HFFc6 (cell line): ENCODE measurements at regions not wholly inside any gene's neighbourhood (a gene's known extent, or its start where the extent isn't known, plus 50 kb on each side); places are given as distances from the start of the nearest gene placed in this dataset.

Experiments
- DNase-seq: peaks from one replicate; pipeline ENCODE4 v3.0.0-alpha.2; 2018
- H3K27ac Mint-ChIP-seq: 2 replicates; pipeline ENCODE4 v1.8.0; 2020; ENCODE audit warnings: mild to moderate bottlenecking, mixed read lengths
- H3K27me3 Mint-ChIP-seq: 2 replicates; pipeline ENCODE4 v1.8.0; 2021; ENCODE audit warnings: mild to moderate bottlenecking, moderate library complexity, mixed read lengths; ENCODE audit not compliant: insufficient read depth
- H3K36me3 Mint-ChIP-seq: 2 replicates; pipeline ENCODE4 v1.8.0; 2021; ENCODE audit warnings: low read depth, mixed read lengths
- H3K4me1 Mint-ChIP-seq: 2 replicates; pipeline ENCODE4 v1.8.0; 2020; ENCODE audit warnings: low read depth, mixed read lengths
- H3K4me3 Mint-ChIP-seq: 2 replicates; pipeline ENCODE4 v1.8.0; 2020; ENCODE audit warnings: mild to moderate bottlenecking, moderate library complexity, mixed read lengths
- H3K9me3 Mint-ChIP-seq: 2 replicates; pipeline ENCODE4 v1.8.0; 2020; ENCODE audit warnings: mild to moderate bottlenecking, mixed read lengths
- TF ChIP-seq, protein P1 (sequence below): fragments of 200-600 bp; sonication (generic); IDR thresholded peaks from 2 replicates; pipeline ENCODE4 v1.5.0; 2021; ENCODE audit warnings: antibody characterized with exemption, mild to moderate bottlenecking

DNA sequence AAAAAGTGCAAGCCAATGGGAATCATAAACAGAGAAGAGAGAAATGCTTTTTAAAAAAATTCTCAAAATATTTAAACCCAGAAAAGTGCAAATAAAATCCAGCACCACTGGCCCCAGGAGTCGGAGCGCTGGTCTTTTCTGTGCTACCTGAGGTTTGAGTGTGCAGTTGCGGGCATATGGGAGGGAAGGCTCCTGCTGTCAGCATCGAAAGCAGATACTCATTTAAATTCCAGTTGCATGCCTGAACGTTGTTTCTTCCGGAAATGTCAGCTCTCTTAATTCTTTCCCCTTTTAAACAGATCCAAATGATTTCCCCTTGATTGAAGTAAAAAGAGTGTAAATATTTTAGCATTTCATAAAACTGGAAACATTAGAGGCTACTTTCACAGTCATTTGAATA is 240.5 kb upstream of the GPR26 start:
- Mint-ChIP-seq H3K27ac (no peak overlapping the region), H3K4me3 (no peak overlapping the region), H3K27me3 (peaks cover 4% of the 10 kb centered on the region; the same call in 1 of the 2 replicates), H3K9me3 (peaks cover 64% of the 10 kb centered on the region), H3K36me3 (0 out of 2 replicates have a peak, but pooled peaks cover 4% of the 10 kb centered on the region), H3K4me1 (no peaks in the 10 kb centered on the region)
- TF ChIP-seq, protein P1, sequence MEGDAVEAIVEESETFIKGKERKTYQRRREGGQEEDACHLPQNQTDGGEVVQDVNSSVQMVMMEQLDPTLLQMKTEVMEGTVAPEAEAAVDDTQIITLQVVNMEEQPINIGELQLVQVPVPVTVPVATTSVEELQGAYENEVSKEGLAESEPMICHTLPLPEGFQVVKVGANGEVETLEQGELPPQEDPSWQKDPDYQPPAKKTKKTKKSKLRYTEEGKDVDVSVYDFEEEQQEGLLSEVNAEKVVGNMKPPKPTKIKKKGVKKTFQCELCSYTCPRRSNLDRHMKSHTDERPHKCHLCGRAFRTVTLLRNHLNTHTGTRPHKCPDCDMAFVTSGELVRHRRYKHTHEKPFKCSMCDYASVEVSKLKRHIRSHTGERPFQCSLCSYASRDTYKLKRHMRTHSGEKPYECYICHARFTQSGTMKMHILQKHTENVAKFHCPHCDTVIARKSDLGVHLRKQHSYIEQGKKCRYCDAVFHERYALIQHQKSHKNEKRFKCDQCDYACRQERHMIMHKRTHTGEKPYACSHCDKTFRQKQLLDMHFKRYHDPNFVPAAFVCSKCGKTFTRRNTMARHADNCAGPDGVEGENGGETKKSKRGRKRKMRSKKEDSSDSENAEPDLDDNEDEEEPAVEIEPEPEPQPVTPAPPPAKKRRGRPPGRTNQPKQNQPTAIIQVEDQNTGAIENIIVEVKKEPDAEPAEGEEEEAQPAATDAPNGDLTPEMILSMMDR = no peak
- no peak for DNase-seq

DNA sequence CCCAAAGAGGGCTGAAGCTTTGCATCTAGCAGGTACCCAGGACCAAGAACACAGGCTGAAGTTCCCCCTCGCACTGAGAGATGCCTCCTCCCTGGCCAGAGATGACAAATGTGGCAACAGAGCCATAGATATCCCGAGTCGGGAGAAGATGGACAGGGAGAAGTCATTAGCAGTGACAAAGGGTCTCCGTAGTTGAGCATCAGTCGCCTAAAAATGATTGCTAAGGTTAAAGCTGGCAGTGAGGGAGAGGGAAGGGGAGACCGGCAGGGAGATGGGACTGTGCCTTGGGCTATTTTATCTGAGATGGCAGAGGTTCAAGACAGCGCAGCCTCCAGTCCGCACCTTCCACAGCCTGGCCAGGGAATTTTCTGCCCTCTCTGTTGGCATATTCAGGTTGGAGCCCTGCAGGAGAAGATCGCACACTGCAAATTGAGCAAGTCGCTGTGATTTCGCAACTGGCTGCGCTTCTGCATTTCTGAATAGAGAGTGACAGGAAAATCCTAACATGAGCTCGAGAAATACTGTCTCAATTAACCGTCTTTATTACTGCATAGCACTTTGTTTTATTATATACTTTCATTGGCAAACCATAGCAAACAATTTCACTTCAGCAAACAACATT is 238.9 kb upstream of the GPR26 start:
- Mint-ChIP-seq H3K36me3 (0 out of 2 replicates have a peak, but pooled peaks cover 4% of the 10 kb centered on the region), H3K4me3 (no peak overlapping the region), H3K27me3 (peaks cover 4% of the 10 kb centered on the region; the same call in 1 of the 2 replicates), H3K9me3 (peaks cover 57% of the 10 kb centered on the region), H3K27ac (no peak overlapping the region), H3K4me1 (no peaks in the 10 kb centered on the region)
- DNase-seq = no peak
- TF ChIP-seq, protein P1 = no peak

- Mint-ChIP-seq H3K4me1 (no peaks in the 10 kb centered on the region), H3K27ac (no peak overlapping the region), H3K36me3 (peaks cover 8% of the 10 kb centered on the region; the same call in 1 of the 2 replicates), H3K9me3 (peaks cover 50% of the 10 kb centered on the region), H3K27me3 (peaks cover 4% of the 10 kb centered on the region; the same call in 1 of the 2 replicates), H3K4me3 (no peak overlapping the region)
- no peak for DNase-seq
- TF ChIP-seq, protein P1 = no peak
Observed at GRCh38 chr10:123428391-123428790, 237.8 kb upstream of the GPR26 start.

GRCh38 chr10:123429706-123430221 is 236.4 kb upstream of the GPR26 start:
- Mint-ChIP-seq H3K27me3 (peaks cover 4% of the 10 kb centered on the region; the same call in 1 of the 2 replicates), H3K9me3 (peaks cover 51% of the 10 kb centered on the region), H3K4me3 (no peak overlapping the region), H3K36me3 (peaks cover 9% of the 10 kb centered on the region; the same call in 1 of the 2 replicates), H3K27ac (no peak overlapping the region), H3K4me1 (no peaks in the 10 kb centered on the region)
- no peak for DNase-seq
- TF ChIP-seq, protein P1 = no peak

GRCh38 chr10:123433539-123433938 is 232.6 kb upstream of the GPR26 start:
- H3K36me3 Mint-ChIP-seq = peaks cover 5% of the 10 kb centered on the region; the same call in 1 of the 2 replicates
- TF ChIP-seq, protein P1 = no peak
- DNase-seq = no peak
- peaks cover 64% of the 10 kb centered on the region for H3K9me3 Mint-ChIP-seq
- no peak overlapping the region for H3K27ac Mint-ChIP-seq
- H3K4me3 Mint-ChIP-seq = no peak overlapping the region
- H3K27me3 Mint-ChIP-seq = peaks cover 2% of the 10 kb centered on the region; the same call in 1 of the 2 replicates
- H3K4me1 Mint-ChIP-seq = no peaks in the 10 kb centered on the region
